Astrocyte (in vitro differentiated cells and primary cell): ENCODE measurements at regions not wholly inside any gene's neighbourhood (a gene's known extent, or its start where the extent isn't known, plus 50 kb on each side); places are given as distances from the start of the nearest gene placed in this dataset.

Source experiments
- DNase-seq: peaks from one replicate; pipeline ENCODE4 v3.0.0-alpha.2; 2010; ENCODE audit warnings: low read depth
- FAIRE-seq: peaks from 2 replicates; lab custom pipeline; 2011; peaks lifted over from hg19 to GRCh38; lab: Jason Lieb, UNC
- H2AFZ ChIP-seq: 2 replicates; pipeline ENCODE4 v1.6.0; 2012; ENCODE audit warnings: low read depth, low read length, inconsistent platforms
- H3K27ac ChIP-seq: 2 replicates; pipeline ENCODE4 v1.5.1; 2011; ENCODE audit warnings: low read depth, low read length, inconsistent platforms
- H3K27me3 ChIP-seq: 2 replicates; pipeline ENCODE4 v1.6.0; 2011; ENCODE audit warnings: low read length, inconsistent platforms; ENCODE audit not compliant: insufficient read depth
- H3K36me3 ChIP-seq: 2 replicates; pipeline ENCODE4 v1.5.1; 2011; ENCODE audit warnings: low read length, inconsistent platforms; ENCODE audit not compliant: insufficient read depth
- H3K4me1 ChIP-seq: 2 replicates; pipeline ENCODE4 v1.5.1; 2011; ENCODE audit warnings: low read length, inconsistent platforms; ENCODE audit not compliant: insufficient read depth
- H3K4me2 ChIP-seq: 2 replicates; pipeline ENCODE4 v1.6.0; 2012; ENCODE audit warnings: low read length, inconsistent platforms
- H3K4me3 ChIP-seq: 2 replicates; pipeline ENCODE4 v1.5.1; 2011; ENCODE audit warnings: low read depth, mild to moderate bottlenecking, low read length, inconsistent platforms; ENCODE audit not compliant: insufficient read depth
- H3K79me2 ChIP-seq: 2 replicates; pipeline ENCODE4 v1.6.0; 2012; ENCODE audit warnings: mild to moderate bottlenecking, low read length, inconsistent platforms; ENCODE audit not compliant: insufficient read depth
- H3K9ac ChIP-seq: 2 replicates; pipeline ENCODE4 v1.6.0; 2012; ENCODE audit warnings: mild to moderate bottlenecking, low read length, inconsistent platforms
- H3K9me3 ChIP-seq: 2 replicates; pipeline ENCODE4 v1.5.1; 2012; ENCODE audit warnings: low read depth, mild to moderate bottlenecking, low read length, inconsistent platforms; ENCODE audit not compliant: insufficient read depth
- H4K20me1 ChIP-seq: 2 replicates; pipeline ENCODE4 v1.6.0; 2012; ENCODE audit warnings: low read length, inconsistent platforms; ENCODE audit not compliant: insufficient read depth
- H3K27ac Mint-ChIP-seq: one replicate; pipeline ENCODE4 v1.8.0; 2021; ENCODE audit warnings: mild to moderate bottlenecking, mixed read lengths; ENCODE audit not compliant: unreplicated experiment
- H3K27me3 Mint-ChIP-seq: one replicate; pipeline ENCODE4 v1.8.0; 2021; ENCODE audit warnings: low read depth, mixed read lengths; ENCODE audit not compliant: unreplicated experiment
- H3K36me3 Mint-ChIP-seq: one replicate; pipeline ENCODE4 v1.8.0; 2021; ENCODE audit warnings: low read depth, mixed read lengths; ENCODE audit not compliant: unreplicated experiment
- H3K4me1 Mint-ChIP-seq: one replicate; pipeline ENCODE4 v1.8.0; 2021; ENCODE audit warnings: low read depth, mixed read lengths; ENCODE audit not compliant: unreplicated experiment
- H3K4me3 Mint-ChIP-seq: one replicate; pipeline ENCODE4 v1.8.0; 2021; ENCODE audit warnings: mild to moderate bottlenecking, moderate library complexity, mixed read lengths; ENCODE audit not compliant: unreplicated experiment
- H3K9me3 Mint-ChIP-seq: one replicate; pipeline ENCODE4 v1.8.0; 2021; ENCODE audit warnings: mild to moderate bottlenecking, mixed read lengths; ENCODE audit not compliant: unreplicated experiment
- CTCF ChIP-seq: IDR thresholded peaks from 2 replicates; pipeline ENCODE4 v1.5.1; 2011; ENCODE audit warnings: low read depth, mild to moderate bottlenecking, inconsistent platforms, low read length, moderate library complexity; ENCODE audit not compliant: insufficient read depth
- EZH2 ChIP-seq: IDR thresholded peaks from 2 replicates; pipeline ENCODE4 v1.6.1; 2012; ENCODE audit warnings: mild to moderate bottlenecking, low read length, inconsistent platforms; ENCODE audit not compliant: insufficient read depth

DNA sequence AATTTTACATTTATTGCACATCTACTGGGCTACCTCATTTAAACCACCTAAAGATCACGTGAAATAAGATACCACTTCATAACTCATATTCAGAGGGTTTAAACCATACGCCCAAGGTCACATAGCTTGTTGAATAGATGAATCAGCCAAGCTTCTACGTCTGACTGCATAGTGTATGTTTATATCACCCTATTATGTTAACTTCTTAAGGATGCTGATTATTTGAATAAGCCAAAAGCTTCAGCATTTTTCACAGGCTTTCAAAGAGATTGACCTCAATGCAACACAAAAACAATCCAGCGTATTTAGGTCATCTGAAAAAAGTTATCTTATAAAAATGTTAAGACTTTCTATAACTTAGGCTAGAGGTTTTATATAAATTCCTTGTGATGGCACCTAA lies 373.8 kb downstream of the TGFB2 start:
- Histone ChIP-seq H3K36me3 (no peaks in the 10 kb centered on the region), H3K9ac (no peak overlapping the region), H3K4me2 (no peak overlapping the region), H4K20me1 (no peaks in the 10 kb centered on the region), H3K9me3 (peaks cover 4% of the 10 kb centered on the region), H3K79me2 (no peaks in the 10 kb centered on the region), H2AFZ (no peak overlapping the region), H3K27me3 (no peaks in the 10 kb centered on the region), H3K27ac (peak overlapping the region; percentile 61), H3K4me1 (peaks cover 25% of the 10 kb centered on the region), H3K4me3 (no peak overlapping the region)
- Mint-ChIP-seq H3K4me1 (peaks cover 16% of the 10 kb centered on the region), H3K27me3 (no peaks in the 10 kb centered on the region), H3K36me3 (no peaks in the 10 kb centered on the region), H3K9me3 (peaks cover 4% of the 10 kb centered on the region), H3K4me3 (no peak overlapping the region), H3K27ac (no peak overlapping the region)
- DNase-seq (peak; percentile 94), FAIRE-seq (peak; percentile 77)
- TF ChIP-seq EZH2: no peak

- Histone ChIP-seq H3K36me3 (no peaks in the 10 kb centered on the region), H3K4me3 (no peak overlapping the region)
- H3K4me1 Mint-ChIP-seq: no peaks in the 10 kb centered on the region
These were observed 383.9 kb downstream of the TGFB2 start for GRCh38 chr1:218728898-218729565.

GRCh38 chr1:218735436-218736032 lies 390.4 kb downstream of the TGFB2 start:
- peak; percentile 41 for FAIRE-seq
- no peak overlapping the region for H3K27ac Mint-ChIP-seq
- DNase-seq: peak; percentile 92
- no peaks in the 10 kb centered on the region for H3K27me3 ChIP-seq
- no peak overlapping the region for H3K9ac ChIP-seq
- no peaks in the 10 kb centered on the region for H3K27me3 Mint-ChIP-seq
- peaks cover 13% of the 10 kb centered on the region for H3K4me1 ChIP-seq
- no peak overlapping the region for H3K4me3 ChIP-seq
- H3K4me3 Mint-ChIP-seq: no peak overlapping the region
- no peaks in the 10 kb centered on the region for H3K9me3 ChIP-seq
- TF ChIP-seq EZH2: no peak
- TF ChIP-seq CTCF: no peak
- no peaks in the 10 kb centered on the region for H3K79me2 ChIP-seq
- no peak overlapping the region for H2AFZ ChIP-seq
- H4K20me1 ChIP-seq: no peaks in the 10 kb centered on the region
- no peaks in the 10 kb centered on the region for H3K36me3 Mint-ChIP-seq
- peaks cover 3% of the 10 kb centered on the region for H3K4me1 Mint-ChIP-seq
- peak overlapping the region; percentile 30 for H3K27ac ChIP-seq
- H3K9me3 Mint-ChIP-seq: peaks cover 2% of the 10 kb centered on the region
- H3K4me2 ChIP-seq: peak overlapping the region; percentile 64
- H3K36me3 ChIP-seq: no peaks in the 10 kb centered on the region

More at GRCh38 chr1:218728898-218729565, 383.9 kb downstream of the TGFB2 start:
- no peak for FAIRE-seq
- no peaks in the 10 kb centered on the region for H3K79me2 ChIP-seq
- TF ChIP-seq EZH2 (no peak), CTCF (no peak)
- Mint-ChIP-seq H3K27me3 (no peaks in the 10 kb centered on the region), H3K9me3 (peaks cover 2% of the 10 kb centered on the region), H3K27ac (no peak overlapping the region), H3K36me3 (no peaks in the 10 kb centered on the region), H3K4me3 (no peak overlapping the region)
- no peak overlapping the region for H3K27ac ChIP-seq
- no peaks in the 10 kb centered on the region for H3K27me3 ChIP-seq
- H4K20me1 ChIP-seq: no peaks in the 10 kb centered on the region
- no peak overlapping the region for H2AFZ ChIP-seq
- DNase-seq: no peak
- no peak overlapping the region for H3K4me2 ChIP-seq
- no peaks in the 10 kb centered on the region for H3K9me3 ChIP-seq
- no peak overlapping the region for H3K9ac ChIP-seq
- H3K4me1 ChIP-seq: no peaks in the 10 kb centered on the region
